Retina (tissue), 1 donor: ENCODE measurements at regions not wholly inside any gene's neighbourhood (a gene's known extent, or its start where the extent isn't known, plus 50 kb on each side); places are given as distances from the start of the nearest gene placed in this dataset.

Experiments used
- DNase-seq: peaks from one replicate; pipeline ENCODE4 v3.0.0-alpha.2; 2016

- DNase-seq = no peak
These were observed 128.9 kb upstream of the PMEPA1 start for GRCh38 chr20:57838670-57839151.

GRCh38 chr20:57837208-57838035 lies 127.6 kb upstream of the PMEPA1 start:
- DNase-seq = no peak

- DNase-seq = peak; percentile 84
These were observed 126.0 kb upstream of the PMEPA1 start for GRCh38 chr20:57835588-57836455.

- no peak for DNase-seq
These were observed 125.2 kb upstream of the PMEPA1 start for GRCh38 chr20:57835074-57835452.

GRCh38 chr20:57834306-57835073 lies 124.7 kb upstream of the PMEPA1 start:
- DNase-seq = no peak

- no peak for DNase-seq
These were observed 122.3 kb upstream of the PMEPA1 start for GRCh38 chr20:57831993-57832585.

GRCh38 chr20:57831326-57831992 lies 121.6 kb upstream of the PMEPA1 start:
- DNase-seq = no peak

- DNase-seq = no peak
These were observed 120.7 kb upstream of the PMEPA1 start for GRCh38 chr20:57830515-57830895.

GRCh38 chr20:57829805-57830514 lies 120.1 kb upstream of the PMEPA1 start:
- no peak for DNase-seq

GRCh38 chr20:57829336-57829735 lies 119.5 kb upstream of the PMEPA1 start:
- DNase-seq = no peak

- no peak for DNase-seq
These were observed 118.9 kb upstream of the PMEPA1 start for GRCh38 chr20:57828696-57829095.

GRCh38 chr20:57826666-57827287 lies 117.0 kb upstream of the PMEPA1 start:
- no peak for DNase-seq

GRCh38 chr20:57824909-57825308 lies 115.1 kb upstream of the PMEPA1 start:
- no peak for DNase-seq

- no peak for DNase-seq
These were observed 112.1 kb upstream of the PMEPA1 start for GRCh38 chr20:57821935-57822334.

- DNase-seq = no peak
These were observed 110.0 kb upstream of the PMEPA1 start for GRCh38 chr20:57819691-57820380.

- no peak for DNase-seq
These were observed 109.5 kb upstream of the PMEPA1 start for GRCh38 chr20:57819291-57819690.

- DNase-seq = peak; percentile 69
These were observed 108.8 kb upstream of the PMEPA1 start for GRCh38 chr20:57818418-57819181.

- no peak for DNase-seq
These were observed 105.6 kb upstream of the PMEPA1 start for GRCh38 chr20:57815405-57815804.

GRCh38 chr20:57814529-57814928 lies 104.7 kb upstream of the PMEPA1 start:
- no peak for DNase-seq
